Transverse colon (tissue), 4 donors: ENCODE measurements at regions not wholly inside any gene's neighbourhood (a gene's known extent, or its start where the extent isn't known, plus 50 kb on each side); places are given as distances from the start of the nearest gene placed in this dataset.

ENCODE experiments used
- CTCF ChIP-seq, 5 experiments: fragments of 200-600 bp in 3 of 5; fragments of 450-650 bp in 2 of 5; sonication (generic) in 3 of 5; IDR thresholded peaks; 1 replicate in 2 of 5; 2 replicates in 3 of 5; pipeline ENCODE4 v1.5.1; 2016 to 2017; ENCODE audit warnings: antibody characterized with exemption in 5 of 5, inconsistent platforms in 3 of 5, mild to moderate bottlenecking in 2 of 5, moderate library complexity in 1 of 5
- EP300 ChIP-seq: sonication (generic); formaldehyde crosslinking; IDR thresholded peaks from one replicate; pipeline ENCODE4 v1.6.1; 2017; ENCODE audit warnings: antibody characterized with exemption, low read depth
- POLR2AphosphoS5 ChIP-seq, 3 donors: sonication (generic); formaldehyde crosslinking; IDR thresholded peaks; one replicate each; pipeline ENCODE4 v1.6.1; 2016; ENCODE audit warnings: antibody characterized with exemption in 3 of 3

DNA sequence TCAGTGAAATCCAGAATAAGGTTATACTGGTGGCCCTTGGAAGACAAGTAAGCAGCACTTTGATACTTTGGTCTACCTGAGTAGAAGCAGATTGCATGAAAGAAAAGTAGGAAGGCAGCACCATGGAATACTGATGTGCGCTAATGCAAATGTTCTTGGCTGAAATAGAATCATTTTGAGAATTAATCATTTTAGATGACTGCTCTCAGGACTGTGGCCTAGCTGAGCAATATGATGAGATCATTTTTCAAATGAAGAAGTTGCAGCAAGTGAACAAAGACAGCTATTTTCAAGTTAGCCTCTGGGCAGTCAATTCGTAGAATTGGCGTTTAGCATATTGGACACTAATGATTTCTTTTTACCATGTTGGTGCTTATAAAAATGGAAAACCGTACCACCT is 483.5 kb downstream of the TMEM232 start:
- TF ChIP-seq EP300 (no peak), CTCF (IDR thresholded peaks at IDR 0.05) (no peak), POLR2AphosphoS5 (IDR thresholded peaks at IDR 0.05) (no peak)
